Kidney tubule cell (primary cell): ENCODE measurements at regions not wholly inside any gene's neighbourhood (a gene's known extent, or its start where the extent isn't known, plus 50 kb on each side); places are given as distances from the start of the nearest gene placed in this dataset.
A peak's percentile ranks its signal among the peaks of the same experiment; 100 is the strongest.

Experiments used
- DNase-seq: peaks from one replicate; pipeline ENCODE4 v3.0.0-alpha.2; 2018; ENCODE audit warnings: low spot score

DNA sequence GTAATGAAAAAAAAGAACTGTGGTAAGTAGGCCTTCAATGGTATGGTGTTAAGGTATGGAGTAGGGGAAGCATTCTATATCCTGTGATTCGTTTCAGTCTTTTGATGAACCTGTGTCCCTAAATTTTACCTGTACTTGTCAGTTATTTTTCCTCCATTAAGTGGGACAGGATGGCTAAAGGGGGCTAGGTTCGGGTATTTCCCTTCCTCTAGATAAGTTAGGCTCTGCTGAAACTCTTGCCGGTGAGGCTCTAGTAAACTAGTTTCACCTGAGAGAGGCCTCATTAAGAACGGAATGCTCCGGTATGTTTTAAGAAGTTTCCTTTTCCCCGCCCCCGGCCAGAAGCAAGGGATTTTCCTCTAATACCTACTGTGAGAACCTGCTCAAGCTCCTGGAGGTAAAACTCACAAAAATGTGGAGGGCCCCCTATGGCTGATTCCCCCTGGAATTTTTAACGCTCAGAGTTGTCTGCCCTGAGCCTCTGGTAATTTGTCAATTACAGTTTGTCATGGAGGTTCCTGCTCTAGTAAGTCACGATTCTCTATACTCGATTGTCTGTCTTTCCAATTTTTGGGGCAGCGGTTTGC lies 87.7 kb downstream of the MACIR start:
- DNase-seq = peak; percentile 8

DNA sequence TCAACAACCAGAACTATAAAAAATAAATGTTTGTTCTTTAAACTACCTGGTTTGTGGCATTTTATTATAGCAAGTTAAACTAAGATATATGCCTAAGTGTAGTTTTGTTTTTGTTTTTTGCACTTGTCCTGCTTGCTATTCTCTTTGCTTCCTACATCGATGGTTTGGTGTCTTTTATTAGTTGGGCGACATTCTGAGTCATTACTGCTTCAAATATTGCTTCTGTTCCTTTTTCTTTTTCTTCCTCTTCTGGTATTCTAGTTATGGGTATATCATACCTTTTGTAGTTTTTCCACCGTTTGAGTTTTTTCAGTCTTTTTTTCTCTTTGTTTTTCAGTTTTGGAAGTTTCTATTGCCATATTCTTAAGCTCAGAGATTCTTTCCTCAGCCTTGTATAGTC lies 86.9 kb downstream of the MACIR start:
- DNase-seq = no peak

DNA sequence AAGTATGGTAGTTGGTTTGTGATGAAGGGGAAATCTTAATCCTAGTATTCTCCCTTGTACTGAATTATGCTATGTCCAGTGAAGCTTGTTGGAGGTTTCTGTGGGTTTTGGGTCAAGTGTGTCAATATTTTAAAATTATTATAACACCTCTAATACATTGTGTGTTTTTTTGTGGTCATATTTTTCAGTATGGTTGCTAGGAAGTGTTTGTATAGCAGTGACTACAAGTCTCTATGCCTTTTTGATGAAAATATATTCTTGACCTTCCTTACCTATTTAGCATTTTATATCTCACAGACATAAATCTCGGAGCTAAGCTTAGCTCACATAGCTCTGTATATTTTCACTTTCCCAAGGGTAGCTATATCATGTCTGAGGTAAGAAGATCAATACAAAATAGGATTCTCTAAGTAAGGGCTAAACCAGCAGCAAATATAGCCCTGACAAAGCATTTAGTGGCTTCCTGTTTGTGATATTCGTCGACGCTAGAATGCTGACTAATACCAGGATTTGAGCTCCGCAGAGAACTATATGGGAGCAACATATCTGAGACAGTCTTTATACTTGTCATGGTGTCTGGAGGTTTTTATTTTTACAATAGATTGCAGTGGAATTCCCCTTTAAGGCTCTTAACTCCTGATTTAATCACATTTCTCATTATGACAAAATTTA lies 82.3 kb downstream of the MACIR start:
- DNase-seq = no peak

- DNase-seq = no peak
These were observed 81.6 kb downstream of the MACIR start for GRCh38 chr5:103340132-103340531.

GRCh38 chr5:103336941-103337340 lies 78.4 kb downstream of the MACIR start:
- DNase-seq = no peak

DNA sequence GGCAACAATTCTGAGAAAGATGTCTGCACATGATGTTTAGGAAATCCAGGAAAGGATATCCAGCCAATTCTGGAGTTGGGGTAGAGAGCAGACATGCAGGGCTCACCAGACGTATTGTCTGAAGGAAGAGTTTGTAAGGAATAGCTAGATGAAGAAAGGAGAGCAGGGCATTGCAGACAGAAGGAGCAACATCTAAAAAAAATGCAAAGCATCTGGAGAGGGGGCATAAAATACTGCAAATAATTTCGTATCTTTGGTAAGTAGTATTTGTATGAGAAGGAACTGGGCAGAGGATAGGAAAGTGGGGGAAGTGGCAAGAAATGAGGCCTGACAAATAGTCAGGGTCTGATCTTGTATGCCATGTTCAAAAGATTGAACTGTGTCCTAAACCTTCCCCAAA lies 74.8 kb downstream of the MACIR start:
- no peak for DNase-seq

DNA sequence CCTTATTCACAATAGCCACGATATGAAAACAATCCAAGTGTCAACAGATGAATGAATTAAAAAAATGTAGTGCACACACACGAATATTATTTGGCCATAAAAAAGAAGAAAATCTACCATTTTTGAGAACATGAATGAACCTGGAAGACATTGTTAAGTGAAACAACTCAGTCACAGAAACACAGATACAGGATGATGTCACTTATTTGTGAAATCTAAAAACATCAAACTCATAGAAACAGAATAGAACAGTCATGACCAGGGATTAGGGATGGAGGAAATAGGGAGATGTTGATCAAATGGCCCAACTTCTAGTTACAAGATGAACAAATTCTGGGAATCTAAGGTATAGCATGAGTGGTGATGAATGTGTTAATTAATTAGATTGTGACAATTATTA lies 72.3 kb downstream of the MACIR start:
- DNase-seq = no peak
